Astrocyte (in vitro differentiated cells and primary cell): ENCODE measurements at regions not wholly inside any gene's neighbourhood (a gene's known extent, or its start where the extent isn't known, plus 50 kb on each side); places are given as distances from the start of the nearest gene placed in this dataset.

Experiments used
- EZH2 ChIP-seq: IDR thresholded peaks from 2 replicates; pipeline ENCODE4 v1.6.1; 2012; ENCODE audit warnings: mild to moderate bottlenecking, low read length, inconsistent platforms; ENCODE audit not compliant: insufficient read depth
- TF ChIP-seq, protein P1 (sequence below): IDR thresholded peaks from 2 replicates; pipeline ENCODE4 v1.5.1; 2011; ENCODE audit warnings: low read depth, mild to moderate bottlenecking, inconsistent platforms, low read length, moderate library complexity; ENCODE audit not compliant: insufficient read depth

- no peak for TF ChIP-seq EZH2
- TF ChIP-seq, protein P1, sequence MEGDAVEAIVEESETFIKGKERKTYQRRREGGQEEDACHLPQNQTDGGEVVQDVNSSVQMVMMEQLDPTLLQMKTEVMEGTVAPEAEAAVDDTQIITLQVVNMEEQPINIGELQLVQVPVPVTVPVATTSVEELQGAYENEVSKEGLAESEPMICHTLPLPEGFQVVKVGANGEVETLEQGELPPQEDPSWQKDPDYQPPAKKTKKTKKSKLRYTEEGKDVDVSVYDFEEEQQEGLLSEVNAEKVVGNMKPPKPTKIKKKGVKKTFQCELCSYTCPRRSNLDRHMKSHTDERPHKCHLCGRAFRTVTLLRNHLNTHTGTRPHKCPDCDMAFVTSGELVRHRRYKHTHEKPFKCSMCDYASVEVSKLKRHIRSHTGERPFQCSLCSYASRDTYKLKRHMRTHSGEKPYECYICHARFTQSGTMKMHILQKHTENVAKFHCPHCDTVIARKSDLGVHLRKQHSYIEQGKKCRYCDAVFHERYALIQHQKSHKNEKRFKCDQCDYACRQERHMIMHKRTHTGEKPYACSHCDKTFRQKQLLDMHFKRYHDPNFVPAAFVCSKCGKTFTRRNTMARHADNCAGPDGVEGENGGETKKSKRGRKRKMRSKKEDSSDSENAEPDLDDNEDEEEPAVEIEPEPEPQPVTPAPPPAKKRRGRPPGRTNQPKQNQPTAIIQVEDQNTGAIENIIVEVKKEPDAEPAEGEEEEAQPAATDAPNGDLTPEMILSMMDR, result no peak
Observed at GRCh38 chr6:103198386-103198785, 1661.3 kb downstream of the HACE1 start.
